Neural cell (in vitro differentiated cells): ENCODE measurements at regions not wholly inside any gene's neighbourhood (a gene's known extent, or its start where the extent isn't known, plus 50 kb on each side); places are given as distances from the start of the nearest gene placed in this dataset.

Experiments
- H2AFZ ChIP-seq: fragments of 200-600, 300-800 bp; sonication (generic), shearing (Covaris generic); 2 replicates; pipeline ENCODE4 v1.6.0; 2014; ENCODE audit warnings: low read depth, mild to moderate bottlenecking, antibody characterized with exemption, low read length, moderate library complexity
- H3F3A ChIP-seq: fragments of 200-600 bp; shearing (Covaris generic); 2 replicates; pipeline ENCODE4 v1.6.1; 2016; ENCODE audit warnings: mild to moderate bottlenecking, moderate library complexity, mixed read lengths, antibody characterized with exemption, low read length; ENCODE audit not compliant: insufficient read depth, poor library complexity, severe bottlenecking
- H3K27ac ChIP-seq: fragments of 200-600, 300-800 bp; sonication (generic), shearing (Covaris generic); 2 replicates; pipeline ENCODE4 v1.5.1; 2014; ENCODE audit warnings: mild to moderate bottlenecking, low read length, moderate library complexity
- H3K27me3 ChIP-seq: fragments of 300-800, 200-600 bp; sonication (generic), shearing (Covaris generic); 2 replicates; pipeline ENCODE4 v1.6.0; 2014; ENCODE audit warnings: mild to moderate bottlenecking, low read depth, low read length, moderate library complexity; ENCODE audit not compliant: insufficient read depth
- H3K36me3 ChIP-seq: fragments of 300-800, 200-600 bp; sonication (generic), shearing (Covaris generic); 2 replicates; pipeline ENCODE4 v1.5.1; 2014; ENCODE audit warnings: mild to moderate bottlenecking, antibody characterized with exemption, low read length, moderate library complexity; ENCODE audit not compliant: insufficient read depth
- H3K4me2 ChIP-seq: fragments of 300-800, 200-600 bp; sonication (generic), shearing (Covaris generic); 2 replicates; pipeline ENCODE4 v1.6.0; 2014; ENCODE audit warnings: mild to moderate bottlenecking, low read length
- H3K4me3 ChIP-seq: fragments of 300-800, 200-600 bp; sonication (generic), shearing (Covaris generic); 2 replicates; pipeline ENCODE4 v1.5.1; 2014; ENCODE audit warnings: mild to moderate bottlenecking, low read length, moderate library complexity
- H3K79me2 ChIP-seq: fragments of 200-600 bp; shearing (Covaris generic); replicated peaks from 2 replicates; pipeline ENCODE4 v1.6.0; 2014; ENCODE audit warnings: mild to moderate bottlenecking, low read length, moderate library complexity; ENCODE audit not compliant: insufficient read depth
- H3K9ac ChIP-seq: fragments of 300-800, 200-600 bp; sonication (generic), shearing (Covaris generic); 2 replicates; pipeline ENCODE4 v1.6.1; 2016; ENCODE audit warnings: mild to moderate bottlenecking, low read length, mixed read lengths
- H3K9me2 ChIP-seq: fragments of 200-600 bp; shearing (Covaris generic); 2 replicates; pipeline ENCODE4 v1.6.1; 2016; ENCODE audit warnings: mild to moderate bottlenecking, low read length, mixed read lengths; ENCODE audit not compliant: insufficient read depth
- H3K9me3 ChIP-seq: fragments of 200-600, 300-800 bp; sonication (generic), shearing (Covaris generic); 2 replicates; pipeline ENCODE4 v1.6.1; 2016; ENCODE audit warnings: mild to moderate bottlenecking, mixed run types, low read length, moderate library complexity, mixed read lengths
- H4K20me1 ChIP-seq: fragments of 200-600 bp; shearing (Covaris generic); 2 replicates; pipeline ENCODE4 v1.6.1; 2016; ENCODE audit warnings: mild to moderate bottlenecking, mixed run types; ENCODE audit not compliant: insufficient read depth
- CTCF ChIP-seq: fragments of 450-650 bp; IDR thresholded peaks from 2 replicates; pipeline ENCODE4 v1.5.1; 2014; ENCODE audit warnings: antibody characterized with exemption, mild to moderate bottlenecking, moderate library complexity; ENCODE audit not compliant: poor library complexity, severe bottlenecking
- EP300 ChIP-seq: fragments of 450-650 bp; conservative IDR thresholded peaks from 2 replicates; pipeline ENCODE4 v1.6.1; 2014; ENCODE audit warnings: antibody characterized with exemption, mild to moderate bottlenecking, moderate library complexity; ENCODE audit not compliant: poor library complexity, severe bottlenecking
- EZH2 ChIP-seq: fragments of 200-600, 300-800 bp; shearing (Covaris generic), sonication (generic); IDR thresholded peaks from 2 replicates; pipeline ENCODE4 v1.6.1; 2014; ENCODE audit warnings: antibody characterized with exemption, low read length, borderline replicate concordance, mild to moderate bottlenecking; ENCODE audit not compliant: insufficient read depth, poor library complexity, severe bottlenecking
- MXI1 ChIP-seq: fragments of 450-650 bp; conservative IDR thresholded peaks from 2 replicates; pipeline ENCODE4 v1.6.1; 2014; ENCODE audit warnings: antibody characterized with exemption, mild to moderate bottlenecking; ENCODE audit not compliant: poor library complexity, severe bottlenecking
- POLR2AphosphoS5 ChIP-seq: IDR thresholded peaks from 2 replicates; pipeline ENCODE4 v1.6.1; 2012
- RAD21 ChIP-seq: fragments of 450-650 bp; conservative IDR thresholded peaks from 2 replicates; pipeline ENCODE4 v1.6.1; 2014; ENCODE audit warnings: antibody characterized with exemption, mild to moderate bottlenecking, moderate library complexity
- REST ChIP-seq: IDR thresholded peaks from 2 replicates; pipeline ENCODE4 v1.6.1; 2012; ENCODE audit warnings: borderline replicate concordance
- SMC3 ChIP-seq: fragments of 450-650 bp; conservative IDR thresholded peaks from 2 replicates; pipeline ENCODE4 v1.6.1; 2014; ENCODE audit warnings: antibody characterized with exemption, mild to moderate bottlenecking, moderate library complexity; ENCODE audit not compliant: poor library complexity
- TAF1 ChIP-seq: IDR thresholded peaks from 2 replicates; pipeline ENCODE4 v1.6.1; 2012; ENCODE audit warnings: low read depth

- Histone ChIP-seq H3K36me3 (no peaks in the 10 kb centered on the region), H3K4me2 (no peak overlapping the region), H3K9me3 (no peaks in the 10 kb centered on the region), H3F3A (no peaks in the 10 kb centered on the region), H3K4me3 (no peak overlapping the region), H3K79me2 (no peaks in the 10 kb centered on the region), H3K9me2 (no peaks in the 10 kb centered on the region), H3K9ac (no peak overlapping the region), H3K27ac (no peak overlapping the region), H3K27me3 (no peaks in the 10 kb centered on the region), H2AFZ (no peak overlapping the region), H4K20me1 (no peaks in the 10 kb centered on the region)
- TF ChIP-seq CTCF (no peak), POLR2AphosphoS5 (no peak), SMC3 (no peak), REST (no peak), RAD21 (no peak), EZH2 (no peak), TAF1 (no peak), EP300 (no peak), MXI1 (no peak)
Measured at GRCh38 chr16:79765901-79766394, 165.4 kb upstream of the MAF start.

- TF ChIP-seq EP300: no peak
- no peak for TF ChIP-seq MXI1
- TF ChIP-seq RAD21: no peak
- TF ChIP-seq CTCF: no peak
- no peak overlapping the region for H3K4me2 ChIP-seq
- no peak overlapping the region for H2AFZ ChIP-seq
- H3K4me3 ChIP-seq: no peak overlapping the region
- no peaks in the 10 kb centered on the region for H3K36me3 ChIP-seq
- H3K9me2 ChIP-seq: no peaks in the 10 kb centered on the region
- H3K27me3 ChIP-seq: no peaks in the 10 kb centered on the region
- no peaks in the 10 kb centered on the region for H3F3A ChIP-seq
- no peaks in the 10 kb centered on the region for H3K79me2 ChIP-seq
- no peaks in the 10 kb centered on the region for H3K9me3 ChIP-seq
- H4K20me1 ChIP-seq: no peaks in the 10 kb centered on the region
- H3K27ac ChIP-seq: no peak overlapping the region
- H3K9ac ChIP-seq: no peak overlapping the region
Measured at GRCh38 chr16:79765431-79765830, 164.9 kb upstream of the MAF start.
